H9 (cell line): ENCODE measurements at regions not wholly inside any gene's neighbourhood (a gene's known extent, or its start where the extent isn't known, plus 50 kb on each side); places are given as distances from the start of the nearest gene placed in this dataset.

ENCODE experiments used
- DNase-seq: peaks from one replicate; pipeline ENCODE4 v3.0.0-alpha.2; 2017
- H2AFZ ChIP-seq: one replicate; pipeline ENCODE4 v1.6.1; 2013; ENCODE audit warnings: mild to moderate bottlenecking, low read length, control low read depth, moderate library complexity
- H2AK5ac ChIP-seq: 2 replicates; pipeline ENCODE4 v1.6.1; 2013; ENCODE audit warnings: low read length, control low read depth, mixed read lengths; ENCODE audit not compliant: insufficient read length
- H2BK120ac ChIP-seq: one replicate; pipeline ENCODE4 v1.6.1; 2013; ENCODE audit warnings: low read depth, mild to moderate bottlenecking, low read length, control low read depth, inconsistent platforms; ENCODE audit not compliant: poor library complexity, severe bottlenecking
- H2BK12ac ChIP-seq: 2 replicates; pipeline ENCODE4 v1.6.1; 2013; ENCODE audit warnings: low read length, control low read depth, mixed read lengths, low read depth; ENCODE audit not compliant: insufficient read length
- H2BK15ac ChIP-seq: 2 replicates; pipeline ENCODE4 v1.6.1; 2013; ENCODE audit warnings: low read depth, low read length, control low read depth
- H2BK20ac ChIP-seq: one replicate; pipeline ENCODE4 v1.6.1; 2013; ENCODE audit warnings: low read depth, mild to moderate bottlenecking, low read length, control low read depth, inconsistent platforms; ENCODE audit not compliant: poor library complexity, severe bottlenecking
- H2BK5ac ChIP-seq: 2 replicates; pipeline ENCODE4 v1.6.1; 2013; ENCODE audit warnings: low read length, control low read depth, mixed read lengths; ENCODE audit not compliant: insufficient read length
- H3K14ac ChIP-seq: 2 replicates; pipeline ENCODE4 v1.6.1; 2013; ENCODE audit warnings: low read length, control low read depth; ENCODE audit not compliant: insufficient read depth
- H3K18ac ChIP-seq: 2 replicates; pipeline ENCODE4 v1.6.1; 2013; ENCODE audit warnings: low read depth, mild to moderate bottlenecking, mixed read lengths, low read length, control low read depth; ENCODE audit not compliant: insufficient read length
- H3K23ac ChIP-seq: 2 replicates; pipeline ENCODE4 v1.6.1; 2013; ENCODE audit warnings: low read length, control low read depth, mixed read lengths, low read depth; ENCODE audit not compliant: insufficient read length
- H3K23me2 ChIP-seq: 2 replicates; pipeline ENCODE4 v1.6.1; 2013; ENCODE audit warnings: low read depth, mild to moderate bottlenecking, mixed read lengths, low read length, control low read depth; ENCODE audit not compliant: insufficient read length, poor library complexity, severe bottlenecking
- H3K27ac ChIP-seq: 2 replicates; pipeline ENCODE4 v1.5.1; 2013; ENCODE audit warnings: low read length, control low read depth, mixed read lengths, low read depth; ENCODE audit not compliant: insufficient read length
- H3K27me3 ChIP-seq: 2 replicates; pipeline ENCODE4 v1.6.1; 2013; ENCODE audit warnings: low read length, control low read depth, inconsistent platforms; ENCODE audit not compliant: insufficient read depth
- H3K4ac ChIP-seq: 2 replicates; pipeline ENCODE4 v1.6.1; 2013; ENCODE audit warnings: low read depth, mild to moderate bottlenecking, control low read depth, inconsistent platforms, low read length, moderate library complexity
- H3K4me1 ChIP-seq: 2 replicates; pipeline ENCODE4 v1.6.1; 2013; ENCODE audit warnings: low read length, control low read depth, inconsistent platforms; ENCODE audit not compliant: insufficient read depth
- H3K4me2 ChIP-seq: 2 replicates; pipeline ENCODE4 v1.6.1; 2013; ENCODE audit warnings: low read length, control low read depth, mixed read lengths; ENCODE audit not compliant: insufficient read length, insufficient read depth
- H3K56ac ChIP-seq: 2 replicates; pipeline ENCODE4 v1.6.1; 2013; ENCODE audit warnings: low read depth, mild to moderate bottlenecking, mixed read lengths, low read length, control low read depth; ENCODE audit not compliant: insufficient read length
- H3K79me1 ChIP-seq: 2 replicates; pipeline ENCODE4 v1.6.1; 2013; ENCODE audit warnings: low read depth, mild to moderate bottlenecking, moderate library complexity, low read length, control low read depth, inconsistent platforms; ENCODE audit not compliant: insufficient read depth, poor library complexity, severe bottlenecking
- H3K79me2 ChIP-seq: 2 replicates; pipeline ENCODE4 v1.6.1; 2013; ENCODE audit warnings: low read length, control low read depth, inconsistent platforms; ENCODE audit not compliant: insufficient read depth
- H3K9ac ChIP-seq: 2 replicates; pipeline ENCODE4 v1.6.1; 2013; ENCODE audit warnings: low read length, control low read depth, mixed read lengths; ENCODE audit not compliant: insufficient read length; ENCODE audit errors: extremely low read depth
- H3K9me3 ChIP-seq: one replicate; pipeline ENCODE4 v1.6.1; 2013; ENCODE audit warnings: low read depth, low read length, inconsistent platforms; ENCODE audit not compliant: control insufficient read depth
- H3T11ph ChIP-seq: one replicate; pipeline ENCODE4 v1.6.1; 2013; ENCODE audit warnings: mild to moderate bottlenecking, low read length, control low read depth, inconsistent platforms
- H4K20me1 ChIP-seq: one replicate; pipeline ENCODE4 v1.6.1; 2013; ENCODE audit not compliant: control insufficient read depth, insufficient read length, insufficient read depth
- H4K5ac ChIP-seq: 2 replicates; pipeline ENCODE4 v1.6.1; 2013; ENCODE audit warnings: low read depth, mild to moderate bottlenecking, mixed read lengths, low read length, control low read depth; ENCODE audit not compliant: insufficient read length
- H4K8ac ChIP-seq: replicated peaks from 2 replicates; pipeline ENCODE4 v1.6.1; 2013; ENCODE audit warnings: low read length, control low read depth, mixed read lengths, low read depth; ENCODE audit not compliant: insufficient read length
- H4K91ac ChIP-seq: 2 replicates; pipeline ENCODE4 v1.6.1; 2013; ENCODE audit warnings: low read depth, mild to moderate bottlenecking, moderate library complexity, mixed read lengths, low read length, control low read depth; ENCODE audit not compliant: insufficient read length
- H3K27ac Mint-ChIP-seq, 3 experiments: 2 replicates in 2 of 3; 3 replicates in 1 of 3; pipeline ENCODE4 v1.8.0; 2020 to 2021; ENCODE audit warnings: mixed read lengths in 3 of 3, mild to moderate bottlenecking in 1 of 3, moderate library complexity in 1 of 3
- H3K27me3 Mint-ChIP-seq: 2 replicates; pipeline ENCODE4 v1.8.0; 2021; ENCODE audit warnings: low read depth, mild to moderate bottlenecking, moderate library complexity, mixed read lengths
- H3K36me3 Mint-ChIP-seq, 3 experiments: 2 replicates in 2 of 3; 3 replicates in 1 of 3; pipeline ENCODE4 v1.8.0; 2020 to 2021; ENCODE audit warnings: low read depth in 3 of 3, mixed read lengths in 3 of 3; ENCODE audit not compliant: insufficient read depth in 1 of 3
- H3K4me1 Mint-ChIP-seq, 2 experiments: 2 replicates each; pipeline ENCODE4 v1.8.0; 2020; ENCODE audit warnings: mixed read lengths in 2 of 2
- H3K4me3 Mint-ChIP-seq, 2 experiments: 2 replicates in 1 of 2; 3 replicates in 1 of 2; pipeline ENCODE4 v1.8.0; 2020 to 2021; ENCODE audit warnings: mild to moderate bottlenecking in 2 of 2, mixed read lengths in 2 of 2, moderate library complexity in 1 of 2
- H3K9me3 Mint-ChIP-seq, 2 experiments: 2 replicates in 1 of 2; 3 replicates in 1 of 2; pipeline ENCODE4 v1.8.0; 2020; ENCODE audit warnings: mild to moderate bottlenecking in 2 of 2, mixed read lengths in 2 of 2, moderate library complexity in 1 of 2
- CTCF ChIP-seq: fragments of 200-600 bp; sonication (generic); conservative IDR thresholded peaks from 3 replicates; pipeline ENCODE4 v1.8.0; 2021; ENCODE audit warnings: antibody characterized with exemption, mild to moderate bottlenecking
- WGBS: extraction: QIAGEN DNeasy Blood & Tissue Kit; methylation state at CpG from one replicate; pipeline ENCODE4 v1.1.7; 2013; ENCODE audit warnings: missing lambda C conversion rate, low lambda C conversion rate, mixed read lengths; ENCODE audit not compliant: insufficient read length; ENCODE audit errors: extremely low coverage; 5-methylcytosine and 5-hydroxymethylcytosine counted together

- H4K20me1 ChIP-seq, result no peaks in the 10 kb centered on the region
- H3T11ph ChIP-seq, result no peak overlapping the region
- no peak overlapping the region for H2AFZ ChIP-seq
- peaks cover 4% of the 10 kb centered on the region; the same call in 1 of the 2 replicates for H3K27me3 Mint-ChIP-seq
- H3K4me3 Mint-ChIP-seq, result no peak overlapping the region
- no peak overlapping the region for H3K9ac ChIP-seq
- H4K91ac ChIP-seq, result no peak overlapping the region
- peaks cover 5% of the 10 kb centered on the region in 2 experiments; a peak in 3 of 4 replicates for H3K4me1 Mint-ChIP-seq
- peak; percentile 34 for DNase-seq
- no CpG with 5 or more reads among the region's 11 CpGs for WGBS
- no peaks in the 10 kb centered on the region for H3K4me1 ChIP-seq
- no peak overlapping the region for H2AK5ac ChIP-seq
- H3K27me3 ChIP-seq, result no peaks in the 10 kb centered on the region
- H3K79me1 ChIP-seq, result no peaks in the 10 kb centered on the region
- H3K4me2 ChIP-seq, result no peak overlapping the region
- no peak overlapping the region for H4K8ac ChIP-seq
- no peak overlapping the region for H2BK120ac ChIP-seq
- H3K18ac ChIP-seq, result no peak overlapping the region
- H3K56ac ChIP-seq, result no peak overlapping the region
- H2BK20ac ChIP-seq, result no peak overlapping the region
- H3K4ac ChIP-seq, result no peak overlapping the region
- H4K5ac ChIP-seq, result no peak overlapping the region
- H3K79me2 ChIP-seq, result no peaks in the 10 kb centered on the region
- no peak overlapping the region; the same call in 1 of the 2 replicates for H3K14ac ChIP-seq
- H3K36me3 Mint-ChIP-seq, result no peaks in the 10 kb centered on the region
- no peak overlapping the region for H3K23ac ChIP-seq
- no peak overlapping the region for H2BK12ac ChIP-seq
- H3K9me3 ChIP-seq, result no peaks in the 10 kb centered on the region
- TF ChIP-seq CTCF, result no peak
- no peak overlapping the region for H3K27ac Mint-ChIP-seq
- no peak overlapping the region for H3K27ac ChIP-seq
- no peak overlapping the region for H2BK15ac ChIP-seq
- no peaks in the 10 kb centered on the region; a peak in 2 of 5 replicates for H3K9me3 Mint-ChIP-seq
- no peaks in the 10 kb centered on the region for H3K23me2 ChIP-seq
- H2BK5ac ChIP-seq, result no peak overlapping the region
These were observed 183.1 kb upstream of the CCL2 start for GRCh38 chr17:34071886-34072420.
